Activated CD4-positive, alpha-beta T cell treated with anti-CD3 and anti-CD28 coated beads, Interleukin-2, amount 10 ng/mL, durations not matched to agents 24 days and 14 days (primary cell): ENCODE measurements at regions not wholly inside any gene's neighbourhood (a gene's known extent, or its start where the extent isn't known, plus 50 kb on each side); places are given as distances from the start of the nearest gene placed in this dataset.

Experiments
- DNase-seq: peaks from one replicate; pipeline ENCODE4 v3.0.0; 2022
- H3K27ac Mint-ChIP-seq: one replicate; pipeline ENCODE4 v1.8.0; 2022; ENCODE audit warnings: mild to moderate bottlenecking, mixed read lengths
- H3K27me3 Mint-ChIP-seq: one replicate; pipeline ENCODE4 v1.8.0; 2022; ENCODE audit warnings: mixed read lengths
- H3K36me3 Mint-ChIP-seq: one replicate; pipeline ENCODE4 v1.8.0; 2022; ENCODE audit warnings: low read depth, mild to moderate bottlenecking, mixed read lengths
- H3K4me1 Mint-ChIP-seq: one replicate; pipeline ENCODE4 v1.8.0; 2021; ENCODE audit warnings: mixed read lengths
- H3K4me3 Mint-ChIP-seq: one replicate; pipeline ENCODE4 v1.8.0; 2022; ENCODE audit warnings: mild to moderate bottlenecking, moderate library complexity, mixed read lengths
- H3K9me3 Mint-ChIP-seq: one replicate; pipeline ENCODE4 v1.8.0; 2021; ENCODE audit warnings: mixed read lengths
- intact Hi-C: fragments of 100-400 bp; cut with micrococcal nuclease; formaldehyde crosslinking; loops from one replicate; pipeline ENCODE4 v1.15.1; 2023

DNA sequence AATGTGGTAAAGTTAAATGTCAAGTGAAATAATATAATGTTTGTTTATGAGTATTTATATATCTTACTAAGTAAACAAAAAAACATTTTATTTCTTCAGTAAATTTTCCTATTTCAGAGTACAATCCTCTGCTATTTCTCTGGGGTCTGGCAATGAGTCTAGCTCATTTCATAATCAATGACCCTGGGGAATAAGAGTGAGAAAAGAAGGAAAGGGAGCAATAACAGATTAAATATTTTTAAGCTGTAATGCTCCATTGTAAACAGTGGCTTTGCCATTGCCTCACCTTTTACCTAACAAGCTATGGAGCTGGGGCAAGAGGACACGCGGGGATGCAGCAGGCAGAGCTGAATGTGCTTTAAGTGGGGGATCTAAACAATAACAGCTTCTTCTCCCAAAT, 1071.9 kb downstream of the FLRT2 start:
- Mint-ChIP-seq H3K27me3 (no peaks in the 10 kb centered on the region), H3K9me3 (peaks cover 9% of the 10 kb centered on the region), H3K36me3 (no peaks in the 10 kb centered on the region), H3K4me1 (no peaks in the 10 kb centered on the region), H3K27ac (no peak overlapping the region), H3K4me3 (no peak overlapping the region)
- no peak for DNase-seq
- intact Hi-C loops: no loop called here

- no peak overlapping the region for H3K4me3 Mint-ChIP-seq
- H3K27ac Mint-ChIP-seq: no peak overlapping the region
- no peak for DNase-seq
- intact Hi-C loops: no loop called here
- H3K36me3 Mint-ChIP-seq: no peaks in the 10 kb centered on the region
- no peaks in the 10 kb centered on the region for H3K4me1 Mint-ChIP-seq
- no peaks in the 10 kb centered on the region for H3K27me3 Mint-ChIP-seq
- no peaks in the 10 kb centered on the region for H3K9me3 Mint-ChIP-seq
Measured at GRCh38 chr14:86597279-86597678, 1067.3 kb downstream of the FLRT2 start.

DNA sequence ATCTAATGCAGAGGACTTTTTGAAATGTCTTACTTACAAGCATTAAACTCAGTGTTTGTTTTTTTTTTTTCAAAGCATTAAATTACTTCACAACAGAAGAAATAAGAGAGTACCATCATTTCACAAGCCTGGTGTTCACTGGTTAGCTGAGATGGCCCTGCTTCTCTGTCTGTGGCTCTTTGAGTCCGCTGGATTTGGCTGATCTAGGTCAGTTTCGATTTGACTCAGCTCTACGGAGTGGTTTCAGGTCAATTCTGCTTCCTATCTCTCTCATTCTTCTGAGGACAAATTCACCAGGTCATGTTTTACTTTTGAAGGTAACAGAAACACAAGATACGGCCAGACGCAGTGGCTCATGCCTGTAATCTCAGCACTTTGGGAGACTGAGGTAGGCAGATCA, 1066.1 kb downstream of the FLRT2 start:
- no peaks in the 10 kb centered on the region for H3K9me3 Mint-ChIP-seq
- intact Hi-C loops: no loop called here
- no peaks in the 10 kb centered on the region for H3K4me1 Mint-ChIP-seq
- no peak overlapping the region for H3K4me3 Mint-ChIP-seq
- no peak for DNase-seq
- H3K27ac Mint-ChIP-seq: no peak overlapping the region
- no peaks in the 10 kb centered on the region for H3K27me3 Mint-ChIP-seq
- H3K36me3 Mint-ChIP-seq: no peaks in the 10 kb centered on the region

- intact Hi-C loops: no loop called here
- H3K4me1 Mint-ChIP-seq: no peaks in the 10 kb centered on the region
- no peak overlapping the region for H3K27ac Mint-ChIP-seq
Measured at GRCh38 chr14:86575141-86575540, 1045.2 kb downstream of the FLRT2 start.

DNA sequence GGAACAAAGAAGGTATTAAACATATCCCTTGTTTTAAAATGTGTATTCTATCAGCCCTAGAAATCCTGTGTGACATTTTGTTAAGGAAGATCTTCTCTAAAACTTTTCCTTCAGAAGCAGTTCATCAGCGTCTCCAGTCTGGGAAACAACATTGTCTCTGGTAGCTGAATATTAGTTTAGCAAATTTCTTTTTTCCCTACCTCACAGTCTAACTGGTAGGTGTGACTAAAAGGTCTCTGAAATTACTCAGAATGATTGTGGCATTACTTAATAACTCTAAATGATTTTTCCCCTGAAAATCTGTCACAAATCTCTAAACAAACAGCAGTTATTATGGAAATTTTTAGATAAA, 1044.8 kb downstream of the FLRT2 start:
- Mint-ChIP-seq H3K36me3 (no peaks in the 10 kb centered on the region), H3K27me3 (no peaks in the 10 kb centered on the region), H3K27ac (no peak overlapping the region), H3K9me3 (no peaks in the 10 kb centered on the region), H3K4me3 (no peak overlapping the region), H3K4me1 (no peaks in the 10 kb centered on the region)
- intact Hi-C loops: no loop called here
- DNase-seq: no peak

More at GRCh38 chr14:86575141-86575540, 1045.2 kb downstream of the FLRT2 start:
- Mint-ChIP-seq H3K4me3 (no peak overlapping the region), H3K27me3 (no peaks in the 10 kb centered on the region), H3K36me3 (no peaks in the 10 kb centered on the region), H3K9me3 (no peaks in the 10 kb centered on the region)
- no peak for DNase-seq

GRCh38 chr14:86574051-86574777, 1044.3 kb downstream of the FLRT2 start:
- intact Hi-C loops: no loop called here

DNA sequence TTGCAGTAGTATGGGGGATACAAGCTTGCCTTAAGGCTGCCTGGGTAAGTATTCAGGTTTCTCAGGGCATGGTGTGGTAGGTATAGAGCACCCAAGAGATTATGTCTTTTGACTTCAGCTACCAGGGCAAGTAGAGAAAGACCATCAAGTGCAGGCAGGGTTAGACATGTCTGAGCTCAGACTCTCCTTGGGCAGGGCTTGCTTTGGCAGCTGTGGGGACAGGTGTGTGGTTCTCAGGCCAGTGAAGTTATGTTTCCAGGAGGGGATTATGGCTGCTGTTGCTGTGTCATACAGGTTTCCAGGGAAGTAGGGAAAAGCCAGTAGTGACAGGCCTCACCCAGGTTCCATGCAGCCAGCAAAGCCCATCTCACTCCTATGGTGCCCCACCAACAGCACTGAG, 1040.4 kb downstream of the FLRT2 start:
- Mint-ChIP-seq H3K4me3 (no peak overlapping the region), H3K27ac (no peak overlapping the region), H3K4me1 (no peaks in the 10 kb centered on the region), H3K36me3 (no peaks in the 10 kb centered on the region), H3K27me3 (no peaks in the 10 kb centered on the region), H3K9me3 (no peaks in the 10 kb centered on the region)
- DNase-seq: no peak
- intact Hi-C loops: no loop called here

More at GRCh38 chr14:86574051-86574777, 1044.3 kb downstream of the FLRT2 start:
- no peak for DNase-seq
- no peaks in the 10 kb centered on the region for H3K9me3 Mint-ChIP-seq
- H3K4me1 Mint-ChIP-seq: no peaks in the 10 kb centered on the region
- H3K27me3 Mint-ChIP-seq: no peaks in the 10 kb centered on the region
- no peaks in the 10 kb centered on the region for H3K36me3 Mint-ChIP-seq
- H3K4me3 Mint-ChIP-seq: no peak overlapping the region
- no peak overlapping the region for H3K27ac Mint-ChIP-seq

DNA sequence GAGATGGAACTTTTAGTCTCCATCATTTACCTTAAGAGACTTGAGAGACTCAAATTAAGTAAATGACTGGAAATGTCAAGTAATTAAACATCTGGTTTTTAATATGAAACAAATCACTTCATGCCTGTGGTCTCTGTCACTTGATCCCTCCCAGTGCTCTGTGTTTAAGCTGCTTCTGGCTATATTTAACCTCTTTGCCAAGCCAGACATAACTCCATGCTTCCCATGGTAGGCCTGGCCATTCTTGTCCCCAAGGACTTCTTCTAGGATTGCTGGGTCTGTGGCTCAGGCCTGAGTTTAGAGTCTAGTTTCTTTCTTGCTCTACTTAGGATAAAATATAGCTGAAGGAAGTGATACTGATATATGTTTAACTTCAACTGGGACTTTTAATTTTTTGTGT, 1013.6 kb downstream of the FLRT2 start:
- Mint-ChIP-seq H3K4me1 (no peaks in the 10 kb centered on the region), H3K27ac (no peak overlapping the region), H3K36me3 (no peaks in the 10 kb centered on the region)

GRCh38 chr14:86541972-86542371, 1012.0 kb downstream of the FLRT2 start:
- no peak for DNase-seq
- Mint-ChIP-seq H3K36me3 (no peaks in the 10 kb centered on the region), H3K27ac (no peak overlapping the region), H3K4me3 (no peak overlapping the region), H3K27me3 (no peaks in the 10 kb centered on the region), H3K4me1 (no peaks in the 10 kb centered on the region), H3K9me3 (no peaks in the 10 kb centered on the region)
- intact Hi-C loops: no loop called here

More for the DNA sequence above, 1013.6 kb downstream of the FLRT2 start:
- DNase-seq: no peak
- H3K9me3 Mint-ChIP-seq: no peaks in the 10 kb centered on the region
- intact Hi-C loops: no loop called here
- H3K4me3 Mint-ChIP-seq: no peak overlapping the region
- H3K27me3 Mint-ChIP-seq: no peaks in the 10 kb centered on the region

- Mint-ChIP-seq H3K36me3 (no peaks in the 10 kb centered on the region), H3K4me1 (no peaks in the 10 kb centered on the region), H3K9me3 (no peaks in the 10 kb centered on the region), H3K27ac (no peak overlapping the region), H3K4me3 (no peak overlapping the region), H3K27me3 (no peaks in the 10 kb centered on the region)
- intact Hi-C loops: no loop called here
- DNase-seq: no peak
Measured at GRCh38 chr14:86540636-86541247, 1010.8 kb downstream of the FLRT2 start.

- no peaks in the 10 kb centered on the region for H3K27me3 Mint-ChIP-seq
- no peak overlapping the region for H3K4me3 Mint-ChIP-seq
- H3K9me3 Mint-ChIP-seq: no peaks in the 10 kb centered on the region
- intact Hi-C loops: no loop called here
- no peak overlapping the region for H3K27ac Mint-ChIP-seq
- H3K4me1 Mint-ChIP-seq: no peaks in the 10 kb centered on the region
- DNase-seq: no peak
- H3K36me3 Mint-ChIP-seq: no peaks in the 10 kb centered on the region
Measured at GRCh38 chr14:86539361-86540070, 1009.6 kb downstream of the FLRT2 start.

- intact Hi-C loops: no loop called here
- Mint-ChIP-seq H3K4me1 (no peaks in the 10 kb centered on the region), H3K27me3 (no peaks in the 10 kb centered on the region), H3K4me3 (no peak overlapping the region), H3K9me3 (no peaks in the 10 kb centered on the region), H3K27ac (no peak overlapping the region), H3K36me3 (no peaks in the 10 kb centered on the region)
- no peak for DNase-seq
Measured at GRCh38 chr14:86533834-86534233, 1003.9 kb downstream of the FLRT2 start.

DNA sequence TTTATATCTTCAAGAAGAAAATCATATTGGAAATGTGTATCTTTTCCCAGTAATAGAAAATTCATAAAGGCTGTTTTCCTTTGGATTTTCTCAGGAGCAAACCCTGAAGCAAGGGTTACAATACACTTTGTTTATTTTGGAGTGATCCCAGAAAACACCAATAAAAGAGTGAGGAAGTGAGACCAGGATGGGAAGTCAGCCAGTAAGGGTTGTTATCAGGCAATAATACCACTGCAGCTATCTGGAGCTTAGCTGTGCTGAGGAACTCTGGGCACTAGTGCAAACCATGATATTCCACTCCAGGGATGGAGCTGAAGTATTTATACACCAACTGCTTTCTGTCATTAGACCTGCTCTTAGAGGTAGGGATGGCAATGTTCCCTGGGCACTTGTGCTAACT, 1002.3 kb downstream of the FLRT2 start:
- H3K36me3 Mint-ChIP-seq: no peaks in the 10 kb centered on the region

GRCh38 chr14:86530457-86530856, 1000.5 kb downstream of the FLRT2 start:
- no peak overlapping the region for H3K4me3 Mint-ChIP-seq
- no peak overlapping the region for H3K27ac Mint-ChIP-seq
- no peaks in the 10 kb centered on the region for H3K36me3 Mint-ChIP-seq
- no peaks in the 10 kb centered on the region for H3K9me3 Mint-ChIP-seq
- no peaks in the 10 kb centered on the region for H3K27me3 Mint-ChIP-seq
- H3K4me1 Mint-ChIP-seq: no peaks in the 10 kb centered on the region
- intact Hi-C loops: no loop called here
- DNase-seq: no peak

More for the DNA sequence above, 1002.3 kb downstream of the FLRT2 start:
- no peak overlapping the region for H3K4me3 Mint-ChIP-seq
- intact Hi-C loops: no loop called here
- H3K27ac Mint-ChIP-seq: no peak overlapping the region
- no peaks in the 10 kb centered on the region for H3K4me1 Mint-ChIP-seq
- no peaks in the 10 kb centered on the region for H3K9me3 Mint-ChIP-seq
- H3K27me3 Mint-ChIP-seq: no peaks in the 10 kb centered on the region
- DNase-seq: no peak
